ENCODE measurements at regions not wholly inside any gene's neighbourhood (a gene's known extent, or its start where the extent isn't known, plus 50 kb on each side); places are given as distances from the start of the nearest gene placed in this dataset.
"Not testable (repeated sequence)": the region's sequence is repeated elsewhere in the genome, so short reads cannot be mapped to it uniquely, and the experiment has no call there.

DNA sequence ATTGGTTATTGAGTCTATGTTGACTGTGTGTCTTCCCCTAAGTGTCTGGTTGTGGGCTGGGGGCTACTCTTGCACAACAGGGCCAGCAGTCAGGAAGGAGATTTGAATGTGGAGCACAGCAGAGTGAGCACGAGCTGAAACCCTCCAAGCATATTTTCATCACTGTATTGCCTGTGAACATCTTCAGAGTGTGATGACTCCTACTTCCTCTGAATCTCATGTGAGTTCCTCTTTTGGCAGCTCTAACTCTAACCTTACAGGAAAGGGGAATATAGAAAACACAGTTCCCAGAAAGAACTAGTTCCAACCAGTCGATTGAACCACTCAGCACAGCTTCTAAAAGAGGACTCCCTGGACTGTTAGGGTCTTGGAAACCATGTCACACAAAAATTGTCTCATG, 211.6 kb downstream of the RAP2B start:
- no peak overlapping the region for H3K27ac ChIP-seq
- no peaks in the 10 kb centered on the region for H3K36me3 ChIP-seq (ENCODE audit: insufficient read depth, low read length)
- H3K9me3 ChIP-seq (ENCODE audit: low read depth, low read length) = no peaks in the 10 kb centered on the region
- no peak overlapping the region for H3K9ac ChIP-seq (ENCODE audit: insufficient read length)
- H3K4me3 ChIP-seq = no peak overlapping the region
- no peak for DNase-seq (ENCODE audit: low read depth, low spot score)
- no peak for TF ChIP-seq POLR2AphosphoS5 (IDR thresholded peaks at IDR 0.05; ENCODE audit: borderline replicate concordance, low read depth, low read length)

DNA sequence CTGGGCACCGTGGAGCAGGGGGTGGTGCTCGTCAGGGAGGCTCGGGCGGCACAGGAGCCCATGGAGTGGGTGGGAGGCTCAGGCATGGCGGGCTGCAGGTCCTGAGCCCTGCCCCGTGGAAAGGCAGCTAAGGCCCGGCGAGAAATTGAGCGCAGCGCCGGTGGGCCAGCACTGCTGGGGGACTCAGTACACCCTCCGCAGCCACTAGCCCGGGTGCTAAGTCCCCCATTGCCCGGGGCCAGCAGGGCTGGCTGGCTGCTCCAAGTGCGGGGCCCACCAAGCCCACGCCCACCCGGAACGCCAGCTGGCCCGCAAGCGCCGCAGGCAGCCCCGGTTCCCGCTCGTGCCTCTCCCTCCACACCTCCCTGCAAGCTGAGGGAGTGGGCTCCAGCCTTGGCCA, 216.3 kb downstream of the RAP2B start:
- H3K9ac ChIP-seq (ENCODE audit: insufficient read length); H3K27ac ChIP-seq; H3K4me3 ChIP-seq; DNase-seq (ENCODE audit: low read depth, low spot score); H3K36me3 ChIP-seq (ENCODE audit: insufficient read depth, low read length); H3K9me3 ChIP-seq (ENCODE audit: low read depth, low read length): not testable (repeated sequence)

DNA sequence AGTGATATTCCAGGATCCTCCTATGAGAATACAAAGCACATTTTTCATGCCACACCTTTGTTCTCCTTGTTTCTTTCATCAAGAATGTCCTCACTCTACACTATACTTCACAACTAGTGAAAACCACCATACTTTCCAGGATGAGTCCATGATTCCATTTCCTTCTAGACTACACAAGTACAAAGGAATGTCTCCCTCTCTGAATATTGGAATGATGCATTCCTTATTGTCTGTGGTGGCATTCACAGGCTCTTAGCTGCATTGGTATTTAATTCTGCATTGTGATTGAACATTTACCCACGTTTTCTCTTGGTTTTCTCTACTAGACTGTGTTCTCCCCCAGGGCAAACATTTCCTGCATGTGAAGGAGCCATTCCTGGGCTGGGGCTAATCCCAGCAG, 217.5 kb downstream of the RAP2B start:
- Histone ChIP-seq H3K36me3 (ENCODE audit: insufficient read depth, low read length) (no peaks in the 10 kb centered on the region), H3K9me3 (ENCODE audit: low read depth, low read length) (no peaks in the 10 kb centered on the region), H3K4me3 (no peak overlapping the region), H3K9ac (ENCODE audit: insufficient read length) (no peak overlapping the region), H3K27ac (no peak overlapping the region)
- TF ChIP-seq FOXP2 (optimal IDR thresholded peaks at IDR 0.05; ENCODE audit: control extremely low read depth, extremely low read length, insufficient read depth) (no peak), POLR2AphosphoS5 (IDR thresholded peaks at IDR 0.05; ENCODE audit: borderline replicate concordance, low read depth, low read length) (no peak), EZH2 (IDR thresholded peaks at IDR 0.05) (no peak)
- DNase-seq (ENCODE audit: low read depth, low spot score) = no peak

DNA sequence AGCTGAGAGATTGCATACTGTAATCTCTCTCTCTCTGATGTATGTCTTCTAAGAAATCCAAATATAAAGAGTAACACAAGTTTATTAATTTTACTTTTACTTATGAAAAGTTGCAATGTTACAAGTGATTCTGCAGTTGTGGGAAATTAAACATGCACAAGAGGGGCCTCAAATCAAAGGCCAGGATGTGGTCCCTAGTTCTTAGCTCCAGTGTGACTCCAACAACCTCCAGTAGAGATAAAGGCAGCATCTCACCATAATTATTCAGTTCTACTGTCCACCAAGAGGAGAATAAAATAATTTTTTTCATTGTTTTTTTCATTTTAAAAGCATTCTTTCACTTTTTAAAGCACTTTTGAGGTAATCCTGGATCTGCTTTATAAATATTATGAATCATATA, 223.3 kb downstream of the RAP2B start:
- Histone ChIP-seq H3K36me3 (ENCODE audit: insufficient read depth, low read length) (no peaks in the 10 kb centered on the region), H3K9ac (ENCODE audit: insufficient read length) (no peak overlapping the region), H3K4me3 (no peak overlapping the region), H3K9me3 (ENCODE audit: low read depth, low read length) (no peaks in the 10 kb centered on the region), H3K27ac (no peak overlapping the region)
- no peak for TF ChIP-seq EZH2 (IDR thresholded peaks at IDR 0.05)
- TF ChIP-seq FOXP2 (optimal IDR thresholded peaks at IDR 0.05; ENCODE audit: control extremely low read depth, extremely low read length, insufficient read depth) = no peak
- TF ChIP-seq POLR2AphosphoS5 (IDR thresholded peaks at IDR 0.05; ENCODE audit: borderline replicate concordance, low read depth, low read length) = no peak
- no peak for DNase-seq (ENCODE audit: low read depth, low spot score)

DNA sequence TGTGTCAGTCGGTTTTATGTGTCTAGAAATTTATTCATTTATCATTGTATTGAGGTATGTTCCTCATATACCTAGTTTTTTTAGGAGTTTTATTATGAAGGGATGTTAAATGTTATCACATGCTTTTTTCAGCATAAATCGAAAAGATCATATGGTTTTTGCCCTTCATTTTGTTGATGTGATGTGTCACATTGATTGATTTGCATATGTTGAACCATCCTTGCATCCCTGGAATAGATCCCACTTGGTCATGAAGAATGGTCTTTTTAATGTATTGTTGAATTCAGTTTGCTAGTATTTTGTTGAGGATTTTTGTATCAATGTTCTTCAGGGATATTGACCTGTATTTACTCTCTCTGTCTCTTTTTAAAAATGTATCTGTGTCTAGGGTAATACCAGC, 230.3 kb downstream of the RAP2B start:
- Histone ChIP-seq H3K9me3 (ENCODE audit: low read depth, low read length) (peaks cover 8% of the 10 kb centered on the region; the same call in 1 of the 2 replicates), H3K4me3 (no peak overlapping the region), H3K27ac (no peak overlapping the region), H3K36me3 (ENCODE audit: insufficient read depth, low read length) (no peaks in the 10 kb centered on the region), H3K9ac (ENCODE audit: insufficient read length) (no peak overlapping the region)
- no peak for TF ChIP-seq POLR2AphosphoS5 (IDR thresholded peaks at IDR 0.05; ENCODE audit: borderline replicate concordance, low read depth, low read length)
- no peak for DNase-seq (ENCODE audit: low read depth, low spot score)

DNA sequence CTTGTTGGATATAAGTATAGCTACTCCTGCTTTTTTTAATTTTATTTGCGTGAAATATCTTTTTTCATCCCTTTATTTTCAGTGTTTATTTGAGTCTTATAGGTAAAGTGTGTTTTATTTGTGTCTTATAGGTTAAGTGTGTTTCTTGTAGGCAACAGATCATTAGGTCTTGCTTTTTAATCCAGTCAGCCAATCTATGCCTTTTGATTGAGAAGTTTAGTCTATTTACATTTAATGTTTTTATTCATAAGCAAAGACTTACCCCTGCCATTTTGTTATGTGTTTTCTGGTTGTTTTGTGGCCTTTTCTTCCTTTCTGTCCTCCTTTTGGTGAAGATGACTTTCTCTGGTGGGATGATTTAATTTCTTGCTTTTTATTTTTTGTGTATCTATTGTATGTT, 232.0 kb downstream of the RAP2B start:
- no peak overlapping the region for H3K9ac ChIP-seq (ENCODE audit: insufficient read length)
- TF ChIP-seq FOXP2 (optimal IDR thresholded peaks at IDR 0.05; ENCODE audit: control extremely low read depth, extremely low read length, insufficient read depth) = no peak
- no peak for TF ChIP-seq POLR2AphosphoS5 (IDR thresholded peaks at IDR 0.05; ENCODE audit: borderline replicate concordance, low read depth, low read length)
- no peak for TF ChIP-seq EZH2 (IDR thresholded peaks at IDR 0.05)
- no peaks in the 10 kb centered on the region for H3K36me3 ChIP-seq (ENCODE audit: insufficient read depth, low read length)
- peaks cover 8% of the 10 kb centered on the region; the same call in 1 of the 2 replicates for H3K9me3 ChIP-seq (ENCODE audit: low read depth, low read length)
- DNase-seq (ENCODE audit: low read depth, low spot score) = no peak
- no peak overlapping the region for H3K4me3 ChIP-seq
- no peak overlapping the region for H3K27ac ChIP-seq

DNA sequence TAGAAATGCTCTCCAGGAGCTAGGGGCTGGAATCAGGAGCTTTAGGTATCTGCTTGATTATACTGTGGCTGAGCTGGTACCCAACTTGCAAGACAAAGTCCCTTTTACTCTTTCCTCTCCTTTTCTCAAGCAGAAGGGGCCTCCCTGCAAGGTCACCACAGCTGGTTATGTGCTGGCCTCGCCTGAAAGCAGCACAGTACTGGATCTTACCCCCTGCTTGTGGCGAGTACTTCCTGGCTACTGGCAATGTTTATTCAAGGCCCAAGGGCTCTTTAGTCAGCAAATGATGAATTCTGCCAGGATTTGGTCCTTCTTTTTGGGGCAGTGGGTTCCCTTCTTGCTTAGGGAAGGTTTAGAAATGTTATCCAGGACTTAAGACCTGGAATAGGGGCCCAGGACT, 234.6 kb downstream of the RAP2B start:
- H3K9ac ChIP-seq (ENCODE audit: insufficient read length) = no peak overlapping the region
- no peak overlapping the region for H3K4me3 ChIP-seq
- H3K36me3 ChIP-seq (ENCODE audit: insufficient read depth, low read length) = no peaks in the 10 kb centered on the region
- H3K9me3 ChIP-seq (ENCODE audit: low read depth, low read length) = peaks cover 8% of the 10 kb centered on the region; the same call in 1 of the 2 replicates
- no peak overlapping the region for H3K27ac ChIP-seq
- no peak for DNase-seq (ENCODE audit: low read depth, low spot score)
- TF ChIP-seq POLR2AphosphoS5 (IDR thresholded peaks at IDR 0.05; ENCODE audit: borderline replicate concordance, low read depth, low read length) = no peak

DNA sequence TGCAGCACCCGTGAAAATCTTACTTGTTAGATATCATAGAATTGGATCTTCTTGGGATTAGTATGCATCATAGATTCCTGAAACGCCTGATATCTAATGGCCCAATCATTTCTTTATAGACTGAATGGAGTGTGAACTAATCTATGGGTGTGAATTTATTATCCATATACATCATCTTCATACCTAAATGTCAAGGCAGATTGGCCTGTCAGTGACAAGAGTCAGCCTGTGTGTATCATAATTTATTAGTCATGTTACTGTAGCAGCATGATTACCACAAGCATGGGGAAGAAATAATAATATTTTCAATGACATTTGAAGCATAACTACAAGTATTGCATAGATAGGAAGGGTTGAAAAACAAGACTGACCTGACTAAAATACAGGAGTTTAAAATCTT, 235.8 kb downstream of the RAP2B start:
- no peaks in the 10 kb centered on the region for H3K36me3 ChIP-seq (ENCODE audit: insufficient read depth, low read length)
- DNase-seq (ENCODE audit: low read depth, low spot score) = no peak
- H3K9ac ChIP-seq (ENCODE audit: insufficient read length) = no peak overlapping the region
- peaks cover 8% of the 10 kb centered on the region; the same call in 1 of the 2 replicates for H3K9me3 ChIP-seq (ENCODE audit: low read depth, low read length)
- H3K4me3 ChIP-seq = no peak overlapping the region
- TF ChIP-seq POLR2AphosphoS5 (IDR thresholded peaks at IDR 0.05; ENCODE audit: borderline replicate concordance, low read depth, low read length) = no peak
- TF ChIP-seq EZH2 (IDR thresholded peaks at IDR 0.05) = no peak
- TF ChIP-seq FOXP2 (optimal IDR thresholded peaks at IDR 0.05; ENCODE audit: control extremely low read depth, extremely low read length, insufficient read depth) = no peak
- no peak overlapping the region for H3K27ac ChIP-seq

DNA sequence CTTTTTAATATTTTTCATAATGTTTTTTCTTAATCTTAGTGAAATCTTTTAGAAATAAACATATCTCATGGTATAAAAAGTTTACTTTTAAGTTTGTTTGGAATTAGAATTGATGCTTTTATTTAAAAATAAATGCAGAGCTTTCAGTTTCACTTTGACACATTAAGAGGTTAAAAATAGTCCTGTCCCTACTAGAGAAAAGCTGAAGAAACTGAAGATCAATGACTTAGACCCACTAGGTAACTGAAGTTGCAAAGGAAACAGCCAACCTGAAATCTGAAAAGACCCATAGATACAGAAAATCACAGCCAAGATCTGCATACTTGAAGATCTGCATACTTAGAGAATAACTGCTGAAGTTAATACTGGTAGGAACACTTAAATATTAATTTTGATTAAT, 237.6 kb downstream of the RAP2B start:
- no peak overlapping the region for H3K4me3 ChIP-seq
- no peaks in the 10 kb centered on the region; the same call in 1 of the 2 replicates for H3K9me3 ChIP-seq (ENCODE audit: low read depth, low read length)
- DNase-seq (ENCODE audit: low read depth, low spot score) = no peak
- no peaks in the 10 kb centered on the region for H3K36me3 ChIP-seq (ENCODE audit: insufficient read depth, low read length)
- TF ChIP-seq POLR2AphosphoS5 (IDR thresholded peaks at IDR 0.05; ENCODE audit: borderline replicate concordance, low read depth, low read length) (no peak), EZH2 (IDR thresholded peaks at IDR 0.05) (no peak), FOXP2 (optimal IDR thresholded peaks at IDR 0.05; ENCODE audit: control extremely low read depth, extremely low read length, insufficient read depth) (no peak)
- H3K27ac ChIP-seq = no peak overlapping the region
- no peak overlapping the region for H3K9ac ChIP-seq (ENCODE audit: insufficient read length)

DNA sequence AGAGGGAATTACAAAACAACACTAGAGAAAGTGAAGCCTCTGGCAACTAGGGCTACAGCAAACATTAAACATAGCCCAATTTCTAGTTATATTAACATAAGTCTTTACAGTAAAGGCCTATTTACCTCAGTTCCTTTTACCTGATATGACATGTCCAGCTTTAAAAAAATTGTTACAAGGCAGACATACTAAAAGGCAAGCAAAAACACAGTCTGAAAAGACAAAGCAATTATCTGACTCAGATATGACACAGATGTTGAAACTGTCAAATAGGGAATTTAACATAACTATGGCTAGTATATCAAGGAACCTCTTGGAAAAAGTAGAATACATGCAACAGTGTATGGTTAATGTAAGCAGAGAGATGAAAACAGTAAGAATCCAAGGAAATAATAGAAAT, 238.6 kb downstream of the RAP2B start:
- no peak for DNase-seq (ENCODE audit: low read depth, low spot score)
- no peak overlapping the region for H3K9ac ChIP-seq (ENCODE audit: insufficient read length)
- TF ChIP-seq POLR2AphosphoS5 (IDR thresholded peaks at IDR 0.05; ENCODE audit: borderline replicate concordance, low read depth, low read length) = no peak
- no peak for TF ChIP-seq EZH2 (IDR thresholded peaks at IDR 0.05)
- TF ChIP-seq FOXP2 (optimal IDR thresholded peaks at IDR 0.05; ENCODE audit: control extremely low read depth, extremely low read length, insufficient read depth) = no peak
- H3K36me3 ChIP-seq (ENCODE audit: insufficient read depth, low read length) = no peaks in the 10 kb centered on the region
- no peak overlapping the region for H3K4me3 ChIP-seq
- H3K27ac ChIP-seq = no peak overlapping the region
- no peaks in the 10 kb centered on the region for H3K9me3 ChIP-seq (ENCODE audit: low read depth, low read length)

Measured in SK-N-MC (cell line).